ENCODE measurements at regions not wholly inside any gene's neighbourhood (a gene's known extent, or its start where the extent isn't known, plus 50 kb on each side); places are given as distances from the start of the nearest gene placed in this dataset.

- no peak for DNase-seq (ENCODE audit: low read depth in 2 of 2)
Measured at GRCh38 chr5:135248801-135249231, 150.2 kb downstream of the MACROH2A1 start.

- peak in 1 of 2 donors; percentile 13 for DNase-seq (ENCODE audit: low read depth in 2 of 2)
Measured at GRCh38 chr5:135246923-135247795, 151.9 kb downstream of the MACROH2A1 start.

GRCh38 chr5:135246605-135246922, 152.5 kb downstream of the MACROH2A1 start:
- DNase-seq (ENCODE audit: low read depth in 2 of 2): no peak

- no peak for DNase-seq (ENCODE audit: low read depth in 2 of 2)
Measured at GRCh38 chr5:135245521-135246499, 153.2 kb downstream of the MACROH2A1 start.

GRCh38 chr5:135244620-135245021, 154.4 kb downstream of the MACROH2A1 start:
- no peak for DNase-seq (ENCODE audit: low read depth in 2 of 2)

GRCh38 chr5:135243556-135244285, 155.3 kb downstream of the MACROH2A1 start:
- no peak for DNase-seq (ENCODE audit: low read depth in 2 of 2)

- no peak for DNase-seq (ENCODE audit: low read depth in 2 of 2)
Measured at GRCh38 chr5:135242866-135243555, 156.0 kb downstream of the MACROH2A1 start.

- no peak for DNase-seq (ENCODE audit: low read depth in 2 of 2)
Measured at GRCh38 chr5:135242021-135242865, 156.8 kb downstream of the MACROH2A1 start.

- no peak for DNase-seq (ENCODE audit: low read depth in 2 of 2)
Measured at GRCh38 chr5:135241536-135241935, 157.5 kb downstream of the MACROH2A1 start.

- DNase-seq (ENCODE audit: low read depth in 2 of 2): no peak
Measured at GRCh38 chr5:135240781-135241360, 158.2 kb downstream of the MACROH2A1 start.

GRCh38 chr5:135240283-135240633, 158.8 kb downstream of the MACROH2A1 start:
- no peak for DNase-seq (ENCODE audit: low read depth in 2 of 2)

- DNase-seq (ENCODE audit: low read depth in 2 of 2): no peak
Measured at GRCh38 chr5:135239453-135240282, 159.4 kb downstream of the MACROH2A1 start.

GRCh38 chr5:135238622-135239452, 160.2 kb downstream of the MACROH2A1 start:
- DNase-seq (ENCODE audit: low read depth in 2 of 2): no peak

GRCh38 chr5:135237748-135238103, 161.3 kb downstream of the MACROH2A1 start:
- no peak for DNase-seq (ENCODE audit: low read depth in 2 of 2)

- DNase-seq (ENCODE audit: low read depth in 2 of 2): no peak
Measured at GRCh38 chr5:135236908-135237747, 161.9 kb downstream of the MACROH2A1 start.

- no peak for DNase-seq (ENCODE audit: low read depth in 2 of 2)
Measured at GRCh38 chr5:135236228-135236907, 162.7 kb downstream of the MACROH2A1 start.

All from stimulated activated CD8-positive, alpha-beta memory T cell treated with anti-CD3 and anti-CD28 coated beads, Interleukin-15, amount 100 ng/mL, for 48 hours (primary cell).